Mesodermal cell (in vitro differentiated cells): ENCODE measurements at regions not wholly inside any gene's neighbourhood (a gene's known extent, or its start where the extent isn't known, plus 50 kb on each side); places are given as distances from the start of the nearest gene placed in this dataset.

Experiments used
- H3K27ac ChIP-seq: 2 replicates; pipeline ENCODE4 v1.7.0; 2013; ENCODE audit warnings: mild to moderate bottlenecking, low read depth, low read length, moderate library complexity; ENCODE audit not compliant: severe bottlenecking
- H3K36me3 ChIP-seq: 2 replicates; pipeline ENCODE4 v1.7.1; 2013; ENCODE audit warnings: mild to moderate bottlenecking, low read length, moderate library complexity; ENCODE audit not compliant: control insufficient read depth, insufficient read depth
- H3K4me1 ChIP-seq: one replicate; pipeline ENCODE4 v1.7.1; 2013; ENCODE audit warnings: mild to moderate bottlenecking, low read length; ENCODE audit not compliant: insufficient read depth, control insufficient read depth, poor library complexity, severe bottlenecking
- H3K4me3 ChIP-seq: 2 replicates; pipeline ENCODE4 v1.7.0; 2013; ENCODE audit warnings: low read length, control low read depth, mild to moderate bottlenecking; ENCODE audit not compliant: insufficient read depth, poor library complexity, severe bottlenecking; ENCODE audit errors: extremely low read depth
- H3K9me3 ChIP-seq: 2 replicates; pipeline ENCODE4 v1.7.1; 2013; ENCODE audit warnings: mild to moderate bottlenecking, low read length, moderate library complexity; ENCODE audit not compliant: control insufficient read depth
- WGBS, 2 experiments: methylation state at CpG; one replicate each; pipeline ENCODE4 v1.1.5; 2013; ENCODE audit warnings: missing lambda C conversion rate in 2 of 2; ENCODE audit not compliant: insufficient coverage in 2 of 2; 5-methylcytosine and 5-hydroxymethylcytosine counted together

DNA sequence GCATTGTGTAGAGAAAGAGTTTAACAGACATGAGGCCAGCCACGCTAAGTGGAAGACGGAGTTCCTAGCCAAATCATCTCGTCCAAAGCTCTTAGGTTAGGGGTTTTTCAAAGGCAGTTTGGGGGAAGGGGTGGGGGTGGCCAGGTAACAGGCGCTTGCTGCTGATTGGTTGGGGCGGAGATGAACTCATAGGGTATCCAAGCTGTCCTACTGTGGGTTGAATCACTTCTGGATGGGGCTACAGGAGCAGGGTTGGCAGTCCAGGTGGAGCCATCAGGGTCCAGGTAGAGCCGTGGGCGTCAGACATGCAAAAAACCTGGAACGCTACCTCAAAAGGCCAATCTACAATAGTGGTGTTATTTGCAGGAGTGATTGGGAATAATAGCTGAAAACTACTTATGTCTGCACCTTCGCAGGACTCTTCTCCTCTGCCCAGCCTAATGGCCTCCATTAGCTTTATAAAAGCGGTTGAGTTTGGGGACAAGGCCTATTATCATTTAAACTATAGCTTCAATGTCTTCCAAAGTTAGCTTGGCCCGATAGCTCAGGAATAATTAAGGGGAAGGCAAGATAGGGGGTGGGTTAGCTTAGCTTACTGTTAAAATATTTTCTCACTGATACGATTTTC is 579.6 kb downstream of the NLGN4X start:
- no peak overlapping the region for H3K27ac ChIP-seq
- H3K36me3 ChIP-seq: no peaks in the 10 kb centered on the region
- WGBS, 2 experiments: 60% methylated on average over 1 of the region's 12 CpGs; no CpG with 5 or more reads in 1 of the 2 experiments
- H3K9me3 ChIP-seq: no peaks in the 10 kb centered on the region
- H3K4me1 ChIP-seq: no peaks in the 10 kb centered on the region
- no peak overlapping the region for H3K4me3 ChIP-seq

DNA sequence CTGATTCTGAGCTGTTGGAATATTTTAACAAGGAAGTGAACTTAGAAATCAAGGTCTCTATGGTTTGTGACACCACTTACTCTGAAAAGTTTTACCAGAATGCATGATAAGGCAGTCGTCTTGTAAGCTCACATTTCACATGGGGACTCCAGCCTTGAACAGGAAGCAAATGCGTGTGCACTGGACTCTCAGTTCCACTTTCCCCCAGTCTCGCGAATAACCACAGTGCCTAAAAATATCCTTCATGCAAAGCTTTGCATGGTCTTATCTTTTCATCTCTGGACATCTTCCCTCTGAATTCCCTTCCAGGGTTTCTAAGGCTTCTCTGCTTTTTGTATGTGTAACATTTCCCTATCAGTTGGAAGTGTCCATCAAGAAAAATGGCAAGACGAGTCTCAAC is 581.8 kb downstream of the NLGN4X start:
- Histone ChIP-seq H3K9me3 (no peaks in the 10 kb centered on the region), H3K36me3 (no peaks in the 10 kb centered on the region), H3K4me1 (no peaks in the 10 kb centered on the region), H3K4me3 (no peak overlapping the region), H3K27ac (no peak overlapping the region)
- WGBS, 2 experiments: 95 to 100% methylated on average over 1 to 5 of the region's 5 CpGs

GRCh38 chrX:5644776-5645175 is 583.9 kb downstream of the NLGN4X start:
- Histone ChIP-seq H3K4me3 (no peak overlapping the region), H3K36me3 (no peaks in the 10 kb centered on the region), H3K9me3 (no peaks in the 10 kb centered on the region), H3K4me1 (no peaks in the 10 kb centered on the region), H3K27ac (no peak overlapping the region)
- 72 to 81% methylated on average over 5 to 7 of the region's 8 CpGs for WGBS, 2 experiments

DNA sequence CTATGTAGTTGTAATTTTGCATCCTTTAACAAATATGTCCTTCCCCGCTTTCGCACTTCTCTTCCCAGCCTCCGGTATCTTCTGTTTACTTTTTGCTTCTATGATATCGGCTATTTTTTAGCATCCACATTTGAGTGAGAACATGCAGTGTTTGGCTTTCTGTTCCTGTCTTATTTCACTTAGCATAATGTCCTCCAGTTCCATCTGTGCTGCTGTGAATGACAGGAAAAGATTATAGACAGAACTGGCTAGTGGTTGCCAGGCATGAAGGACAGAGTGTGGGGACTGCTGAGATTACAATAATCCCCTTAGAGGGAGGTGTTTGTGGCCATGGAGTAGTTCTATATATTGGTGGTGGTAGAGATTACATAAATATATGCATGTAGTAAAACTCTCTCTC is 588.6 kb downstream of the NLGN4X start:
- 92% methylated on average over 2 of the region's 4 CpGs; no CpG with 5 or more reads in 1 of the 2 experiments for WGBS, 2 experiments
- Histone ChIP-seq H3K4me3 (no peak overlapping the region), H3K27ac (no peak overlapping the region), H3K4me1 (no peaks in the 10 kb centered on the region), H3K9me3 (no peaks in the 10 kb centered on the region), H3K36me3 (no peaks in the 10 kb centered on the region)

- WGBS, 2 experiments: 100% methylated on average over 1 of the region's 7 CpGs; no CpG with 5 or more reads in 1 of the 2 experiments
Observed at GRCh38 chrX:5638572-5638971, 590.1 kb downstream of the NLGN4X start.

DNA sequence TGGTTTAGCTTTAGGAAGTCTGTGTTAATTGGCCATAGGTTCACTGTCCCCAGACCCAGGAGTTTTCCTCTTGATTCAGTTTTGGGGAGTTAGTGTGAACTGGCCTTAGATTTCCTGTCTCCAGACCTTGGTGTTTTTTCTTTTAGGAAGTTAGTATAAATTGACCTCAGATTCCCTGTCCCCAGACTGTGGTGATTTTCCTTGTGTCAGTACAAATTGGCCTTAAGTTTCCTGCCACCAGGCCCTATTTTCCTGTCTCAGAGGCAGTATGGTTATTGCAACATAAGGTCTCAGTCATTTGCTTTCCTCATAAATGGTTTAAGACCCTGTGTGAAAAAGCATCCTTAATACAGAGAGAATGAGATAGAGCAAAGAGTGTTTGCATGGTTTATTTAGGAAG is 595.8 kb downstream of the NLGN4X start:
- H3K4me3 ChIP-seq: no peak overlapping the region
- no peaks in the 10 kb centered on the region for H3K9me3 ChIP-seq
- H3K27ac ChIP-seq: no peak overlapping the region
- no peaks in the 10 kb centered on the region for H3K36me3 ChIP-seq
- no peaks in the 10 kb centered on the region for H3K4me1 ChIP-seq

More at GRCh38 chrX:5638572-5638971, 590.1 kb downstream of the NLGN4X start:
- Histone ChIP-seq H3K36me3 (no peaks in the 10 kb centered on the region), H3K27ac (no peak overlapping the region), H3K4me1 (no peaks in the 10 kb centered on the region), H3K9me3 (no peaks in the 10 kb centered on the region), H3K4me3 (no peak overlapping the region)

- H3K27ac ChIP-seq: no peak overlapping the region
- 39 to 51% methylated on average over 2 to 8 of the region's 9 CpGs for WGBS, 2 experiments
- H3K4me3 ChIP-seq: no peak overlapping the region
Observed at GRCh38 chrX:5632061-5632614, 596.5 kb downstream of the NLGN4X start.

GRCh38 chrX:5617666-5618065 is 611.0 kb downstream of the NLGN4X start:
- H3K9me3 ChIP-seq: no peaks in the 10 kb centered on the region

More at GRCh38 chrX:5632061-5632614, 596.5 kb downstream of the NLGN4X start:
- Histone ChIP-seq H3K36me3 (no peaks in the 10 kb centered on the region), H3K9me3 (no peaks in the 10 kb centered on the region), H3K4me1 (no peaks in the 10 kb centered on the region)

DNA sequence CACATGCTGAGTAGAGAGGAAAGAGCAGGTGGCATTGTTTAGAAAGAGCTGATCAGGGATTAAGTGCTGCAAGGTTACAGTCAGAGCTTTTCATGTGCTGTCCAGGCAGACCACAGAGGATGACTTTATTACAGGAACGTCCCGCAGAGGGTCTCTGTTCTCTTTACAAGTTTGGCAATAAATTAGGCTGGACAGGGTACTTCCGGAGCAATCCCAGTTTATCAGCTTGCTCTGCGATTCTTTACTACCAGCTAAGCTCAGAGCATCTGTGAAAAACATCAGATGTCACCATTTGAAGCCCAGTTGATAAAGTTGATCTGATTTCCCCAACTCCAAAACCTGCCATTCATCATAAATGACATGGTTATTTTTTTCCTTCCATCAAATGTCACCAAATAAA is 633.1 kb downstream of the NLGN4X start:
- Histone ChIP-seq H3K4me3 (no peak overlapping the region), H3K36me3 (no peaks in the 10 kb centered on the region), H3K9me3 (no peaks in the 10 kb centered on the region), H3K27ac (no peak overlapping the region), H3K4me1 (no peaks in the 10 kb centered on the region)
- WGBS, 2 experiments: 86 to 100% methylated on average over 2 to 4 of the region's 4 CpGs

More at GRCh38 chrX:5617666-5618065, 611.0 kb downstream of the NLGN4X start:
- Histone ChIP-seq H3K36me3 (no peaks in the 10 kb centered on the region), H3K4me1 (no peaks in the 10 kb centered on the region), H3K4me3 (no peak overlapping the region), H3K27ac (no peak overlapping the region)

GRCh38 chrX:5586726-5587125 is 641.9 kb downstream of the NLGN4X start:
- Histone ChIP-seq H3K9me3 (no peaks in the 10 kb centered on the region), H3K4me1 (no peaks in the 10 kb centered on the region), H3K36me3 (no peaks in the 10 kb centered on the region)

GRCh38 chrX:5575407-5575806 is 653.3 kb downstream of the NLGN4X start:
- Histone ChIP-seq H3K9me3 (no peaks in the 10 kb centered on the region), H3K27ac (no peak overlapping the region), H3K36me3 (no peaks in the 10 kb centered on the region), H3K4me1 (no peaks in the 10 kb centered on the region), H3K4me3 (no peak overlapping the region)
- no CpG with 5 or more reads among the region's 1 CpG for WGBS, 2 experiments

More at GRCh38 chrX:5586726-5587125, 641.9 kb downstream of the NLGN4X start:
- Histone ChIP-seq H3K4me3 (no peak overlapping the region), H3K27ac (no peak overlapping the region)
